Stimulated activated CD4-positive, alpha-beta T cell treated with anti-CD3 and anti-CD28 coated beads, Interleukin-4, amount 100 ng/mL, for 48 hours (primary cell): ENCODE measurements at regions not wholly inside any gene's neighbourhood (a gene's known extent, or its start where the extent isn't known, plus 50 kb on each side); places are given as distances from the start of the nearest gene placed in this dataset.
"Not testable (repeated sequence)": the region's sequence is repeated elsewhere in the genome, so short reads cannot be mapped to it uniquely, and the experiment has no call there.

Experiments used
- DNase-seq, 2 donors: peaks; one replicate each; pipeline ENCODE4 v3.0.0-alpha.2; 2020; ENCODE audit warnings: low read depth in 2 of 2

GRCh38 chr12:5308996-5309395 is 122.9 kb upstream of the NTF3 start:
- DNase-seq: no peak

- no peak for DNase-seq
These were observed 122.3 kb upstream of the NTF3 start for GRCh38 chr12:5309654-5310053.

GRCh38 chr12:5310151-5310550 is 121.8 kb upstream of the NTF3 start:
- DNase-seq: no peak

- no peak for DNase-seq
These were observed 114.4 kb upstream of the NTF3 start for GRCh38 chr12:5317556-5317955.

- no peak for DNase-seq
These were observed 113.0 kb upstream of the NTF3 start for GRCh38 chr12:5318874-5319273.

GRCh38 chr12:5328669-5329517 is 103.0 kb upstream of the NTF3 start:
- DNase-seq: no peak

- DNase-seq: no peak
These were observed 99.4 kb upstream of the NTF3 start for GRCh38 chr12:5332551-5332950.

- DNase-seq: no peak
These were observed 98.8 kb upstream of the NTF3 start for GRCh38 chr12:5333096-5333495.

GRCh38 chr12:5335069-5335468 is 96.8 kb upstream of the NTF3 start:
- DNase-seq: no peak

GRCh38 chr12:5341086-5341485 is 90.8 kb upstream of the NTF3 start:
- not testable (repeated sequence) for DNase-seq

- no peak for DNase-seq
These were observed 88.2 kb upstream of the NTF3 start for GRCh38 chr12:5343711-5344110.

GRCh38 chr12:5344131-5344530 is 87.8 kb upstream of the NTF3 start:
- DNase-seq: no peak

- DNase-seq: no peak
These were observed 86.4 kb upstream of the NTF3 start for GRCh38 chr12:5345534-5345933.

GRCh38 chr12:5348057-5348456 is 83.9 kb upstream of the NTF3 start:
- no peak for DNase-seq

- DNase-seq: no peak
These were observed 83.4 kb upstream of the NTF3 start for GRCh38 chr12:5348491-5348890.

GRCh38 chr12:5364036-5364770 is 67.7 kb upstream of the NTF3 start:
- no peak for DNase-seq

GRCh38 chr12:5369298-5369697 is 62.6 kb upstream of the NTF3 start:
- no peak for DNase-seq

GRCh38 chr12:5371631-5372030 is 60.3 kb upstream of the NTF3 start:
- no peak for DNase-seq

- no peak for DNase-seq
These were observed 57.2 kb upstream of the NTF3 start for GRCh38 chr12:5374713-5375112.

GRCh38 chr12:5375547-5376295 is 56.2 kb upstream of the NTF3 start:
- no peak for DNase-seq

GRCh38 chr12:5376591-5377207 is 55.2 kb upstream of the NTF3 start:
- no peak for DNase-seq

GRCh38 chr12:5377997-5378592 is 53.8 kb upstream of the NTF3 start:
- DNase-seq: no peak
